ENCODE measurements at regions not wholly inside any gene's neighbourhood (a gene's known extent, or its start where the extent isn't known, plus 50 kb on each side); places are given as distances from the start of the nearest gene placed in this dataset.
"Not testable (repeated sequence)": the region's sequence is repeated elsewhere in the genome, so short reads cannot be mapped to it uniquely, and the experiment has no call there.

DNA sequence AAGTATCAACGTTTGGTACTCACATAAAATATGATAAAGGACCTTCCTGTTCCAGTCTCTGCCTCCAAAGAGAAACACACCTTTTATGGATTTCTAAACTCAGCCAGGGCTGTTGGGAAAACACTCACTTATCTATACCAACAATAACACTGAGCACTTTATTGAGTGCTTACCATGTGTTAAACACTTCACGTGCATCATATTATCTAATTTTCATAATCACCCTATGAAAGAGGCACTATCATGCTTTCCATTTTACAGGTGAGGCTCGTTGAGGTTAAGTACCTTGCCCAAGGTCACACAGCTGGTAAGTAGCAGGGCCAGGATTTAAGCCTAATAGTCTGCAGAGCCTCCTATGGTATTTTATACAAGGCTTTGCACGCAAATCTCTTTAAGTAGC lies 251.5 kb upstream of the SOX9 start:
- no peak overlapping the region for H3K27ac ChIP-seq
- H3K9me3 ChIP-seq, result no peaks in the 10 kb centered on the region
- H3K27me3 ChIP-seq, result no peaks in the 10 kb centered on the region
- no peak overlapping the region for H3K4me3 ChIP-seq
- no peaks in the 10 kb centered on the region for H3K36me3 ChIP-seq
- H3K4me1 ChIP-seq, result no peaks in the 10 kb centered on the region
- no peak for DNase-seq
- TF ChIP-seq POLR2A (IDR thresholded peaks at IDR 0.05) (no peak), CTCF (IDR thresholded peaks at IDR 0.05) (no peak)

DNA sequence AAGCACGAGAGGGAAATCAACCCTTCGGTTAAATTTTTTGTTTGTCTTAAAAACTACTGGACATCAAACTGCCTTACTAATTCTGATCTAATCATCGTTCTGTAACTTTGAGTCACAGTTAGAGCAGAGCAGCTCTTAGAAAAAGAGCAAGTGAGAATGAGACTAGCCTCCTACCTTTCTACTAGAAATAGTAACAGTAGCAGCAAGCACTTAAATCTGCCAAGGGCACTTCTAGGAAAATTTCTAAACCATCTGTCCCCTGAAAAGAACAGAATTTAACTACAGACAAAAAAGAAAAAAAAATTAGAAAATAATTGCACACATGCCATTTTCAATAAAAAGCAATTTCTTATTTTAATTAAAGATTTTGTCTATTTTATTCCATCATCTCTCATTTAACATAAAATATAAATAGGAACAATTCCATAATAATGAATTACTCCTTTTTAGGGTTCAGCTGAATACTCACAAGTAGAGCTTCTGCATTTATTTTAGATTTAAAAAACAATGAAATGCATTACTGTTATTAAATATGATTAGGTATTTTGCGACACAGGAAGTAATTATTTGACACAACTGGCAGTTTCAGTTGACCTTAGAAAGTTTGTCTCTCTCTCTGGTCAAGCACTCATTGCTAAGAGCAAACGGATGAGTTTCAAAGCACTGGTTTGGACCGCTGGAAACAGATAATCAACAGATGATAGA lies 250.8 kb upstream of the SOX9 start:
- TF ChIP-seq POLR2A (IDR thresholded peaks at IDR 0.05) (no peak), CTCF (IDR thresholded peaks at IDR 0.05) (no peak)
- no peaks in the 10 kb centered on the region for H3K27me3 ChIP-seq
- DNase-seq, result no peak
- H3K9me3 ChIP-seq, result no peaks in the 10 kb centered on the region
- H3K36me3 ChIP-seq, result no peaks in the 10 kb centered on the region
- no peak overlapping the region for H3K27ac ChIP-seq
- no peak overlapping the region for H3K4me3 ChIP-seq
- H3K4me1 ChIP-seq, result no peaks in the 10 kb centered on the region

- Histone ChIP-seq H3K27me3 (no peaks in the 10 kb centered on the region), H3K4me1 (no peaks in the 10 kb centered on the region), H3K4me3 (no peak overlapping the region), H3K36me3 (no peaks in the 10 kb centered on the region), H3K9me3 (no peaks in the 10 kb centered on the region), H3K27ac (no peak overlapping the region)
- no peak for DNase-seq
- TF ChIP-seq POLR2A (IDR thresholded peaks at IDR 0.05), result no peak
- TF ChIP-seq CTCF (IDR thresholded peaks at IDR 0.05), result no peak
Observed at GRCh38 chr17:71870546-71870862, 250.3 kb upstream of the SOX9 start.

- no peak overlapping the region for H3K27ac ChIP-seq
- no peak for DNase-seq
- no peaks in the 10 kb centered on the region for H3K4me1 ChIP-seq
- no peaks in the 10 kb centered on the region for H3K27me3 ChIP-seq
- H3K9me3 ChIP-seq, result no peaks in the 10 kb centered on the region
- H3K36me3 ChIP-seq, result no peaks in the 10 kb centered on the region
- H3K4me3 ChIP-seq, result no peak overlapping the region
- TF ChIP-seq CTCF (IDR thresholded peaks at IDR 0.05) (no peak), POLR2A (IDR thresholded peaks at IDR 0.05) (no peak)
Observed at GRCh38 chr17:71872843-71873485, 247.9 kb upstream of the SOX9 start.

DNA sequence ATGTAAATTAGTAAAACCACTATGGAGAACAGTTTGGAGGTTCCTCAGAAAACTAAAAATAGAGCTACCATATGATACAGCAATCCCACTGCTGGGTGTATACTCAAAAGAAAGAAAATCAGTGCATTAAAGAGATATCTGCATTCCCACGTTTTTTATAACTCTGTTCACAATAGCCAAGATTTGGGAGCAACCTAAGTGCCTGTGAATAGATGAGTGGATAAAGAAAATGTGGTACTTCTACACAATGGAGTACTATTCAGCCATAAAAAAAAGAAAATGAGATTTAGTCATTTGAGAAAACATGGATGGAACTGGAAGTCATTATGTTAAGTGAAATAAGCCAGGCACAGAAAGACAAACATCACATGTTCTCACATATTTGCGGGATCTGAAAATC lies 246.0 kb upstream of the SOX9 start:
- H3K36me3 ChIP-seq, DNase-seq, H3K4me1 ChIP-seq, H3K4me3 ChIP-seq, H3K27me3 ChIP-seq, H3K27ac ChIP-seq, H3K9me3 ChIP-seq: not testable (repeated sequence)

GRCh38 chr17:71878271-71878670 lies 242.5 kb upstream of the SOX9 start:
- DNase-seq, result no peak
- Histone ChIP-seq H3K9me3 (no peaks in the 10 kb centered on the region), H3K27me3 (no peaks in the 10 kb centered on the region), H3K4me1 (no peaks in the 10 kb centered on the region), H3K36me3 (no peaks in the 10 kb centered on the region), H3K4me3 (no peak overlapping the region), H3K27ac (no peak overlapping the region)
- TF ChIP-seq POLR2A (IDR thresholded peaks at IDR 0.05), result no peak
- TF ChIP-seq CTCF (IDR thresholded peaks at IDR 0.05), result no peak

Measured in Peyer's patch (tissue), 4 donors.